ENCODE measurements at regions not wholly inside any gene's neighbourhood (a gene's known extent, or its start where the extent isn't known, plus 50 kb on each side); places are given as distances from the start of the nearest gene placed in this dataset.

GRCh38 chr1:5733596-5733995 is 258.6 kb downstream of the NPHP4 start:
- TF ChIP-seq POLR2A (IDR thresholded peaks at IDR 0.05) (no peak), CTCF (IDR thresholded peaks at IDR 0.05) (no peak)
